Thoracic aorta (tissue), 2 donors: ENCODE measurements at regions not wholly inside any gene's neighbourhood (a gene's known extent, or its start where the extent isn't known, plus 50 kb on each side); places are given as distances from the start of the nearest gene placed in this dataset.

ENCODE experiments used
- ATAC-seq: fragments of 150-250 bp; one replicate; pipeline ENCODE4 v1.8.0; 2017; ENCODE audit warnings: low read depth; ENCODE audit not compliant: insufficient number of reproducible peaks, low FRiP score
- DNase-seq: peaks from one replicate; pipeline ENCODE4 v3.0.0-alpha.2; 2020; ENCODE audit warnings: low spot score
- H3K27ac ChIP-seq, 2 donors: fragments of 200-600 bp; sonication (generic); 1 replicate in 1 of 2; 2 replicates in 1 of 2; pipeline ENCODE4 v1.5.1; 2016; ENCODE audit warnings: mild to moderate bottlenecking in 2 of 2, moderate library complexity in 2 of 2
- H3K27me3 ChIP-seq: fragments of 200-600 bp; sonication (generic); replicated peaks from 2 replicates; pipeline ENCODE4 v1.6.0; 2016; ENCODE audit warnings: mild to moderate bottlenecking; ENCODE audit not compliant: insufficient read depth
- H3K36me3 ChIP-seq: fragments of 200-600 bp; sonication (generic); one replicate; pipeline ENCODE4 v1.5.1; 2016
- H3K4me1 ChIP-seq, 2 donors: fragments of 200-600 bp; sonication (generic); 1 replicate in 1 of 2; 2 replicates in 1 of 2; pipeline versions ENCODE4 v1.5.1 to v1.6.0; 2016; ENCODE audit warnings: low read depth in 2 of 2, mild to moderate bottlenecking in 1 of 2; ENCODE audit not compliant: control insufficient read depth in 1 of 2
- H3K4me3 ChIP-seq: fragments of 200-600 bp; sonication (generic); 2 replicates; pipeline ENCODE4 v1.5.1; 2016; ENCODE audit warnings: mild to moderate bottlenecking
- H3K9me3 ChIP-seq: fragments of 200-600 bp; sonication (generic); 2 replicates; pipeline ENCODE4 v1.5.1; 2016
- CTCF ChIP-seq: fragments of 200-600 bp; sonication (generic); IDR thresholded peaks from one replicate; pipeline ENCODE4 v1.5.1; 2019; ENCODE audit warnings: antibody characterized with exemption

- no peaks in the 10 kb centered on the region for H3K4me1 ChIP-seq
- H3K27ac ChIP-seq, result no peak overlapping the region
- ATAC-seq, result no peak
These were observed 294.3 kb downstream of the KCNJ3 start for GRCh38 chr2:154992826-154993225.

GRCh38 chr2:154978710-154979109 lies 280.2 kb downstream of the KCNJ3 start:
- no peak for TF ChIP-seq CTCF
- H3K4me1 ChIP-seq, result no peaks in the 10 kb centered on the region
- no peak overlapping the region for H3K27ac ChIP-seq
- no peak for ATAC-seq
- no peak for DNase-seq
- no peaks in the 10 kb centered on the region for H3K36me3 ChIP-seq
- no peaks in the 10 kb centered on the region for H3K9me3 ChIP-seq
- H3K4me3 ChIP-seq, result no peak overlapping the region
- H3K27me3 ChIP-seq, result no peaks in the 10 kb centered on the region

More at GRCh38 chr2:154992826-154993225, 294.3 kb downstream of the KCNJ3 start:
- Histone ChIP-seq H3K9me3 (no peaks in the 10 kb centered on the region), H3K36me3 (no peaks in the 10 kb centered on the region), H3K4me3 (no peak overlapping the region), H3K27me3 (no peaks in the 10 kb centered on the region)
- no peak for TF ChIP-seq CTCF
- no peak for DNase-seq

GRCh38 chr2:154978244-154978643 lies 279.7 kb downstream of the KCNJ3 start:
- Histone ChIP-seq H3K4me1 (no peaks in the 10 kb centered on the region), H3K27ac (no peak overlapping the region), H3K9me3 (no peaks in the 10 kb centered on the region), H3K27me3 (no peaks in the 10 kb centered on the region), H3K36me3 (no peaks in the 10 kb centered on the region), H3K4me3 (no peak overlapping the region)
- no peak for TF ChIP-seq CTCF
- no peak for DNase-seq
- no peak for ATAC-seq

- Histone ChIP-seq H3K4me1 (no peaks in the 10 kb centered on the region), H3K36me3 (no peaks in the 10 kb centered on the region), H3K9me3 (no peaks in the 10 kb centered on the region), H3K27me3 (no peaks in the 10 kb centered on the region), H3K27ac (no peak overlapping the region), H3K4me3 (no peak overlapping the region)
- ATAC-seq (no peak), DNase-seq (no peak)
- TF ChIP-seq CTCF, result no peak
These were observed 275.5 kb downstream of the KCNJ3 start for GRCh38 chr2:154974041-154974440.

GRCh38 chr2:154963511-154963910 lies 265.0 kb downstream of the KCNJ3 start:
- no peak for TF ChIP-seq CTCF
- Histone ChIP-seq H3K4me3 (no peak overlapping the region), H3K4me1 (no peaks in the 10 kb centered on the region), H3K36me3 (no peaks in the 10 kb centered on the region), H3K27me3 (no peaks in the 10 kb centered on the region), H3K27ac (no peak overlapping the region), H3K9me3 (no peaks in the 10 kb centered on the region)
- ATAC-seq (no peak), DNase-seq (no peak)
